NCI-H510A (cell line): ENCODE measurements at regions not wholly inside any gene's neighbourhood (a gene's known extent, or its start where the extent isn't known, plus 50 kb on each side); places are given as distances from the start of the nearest gene placed in this dataset.
"Not testable (repeated sequence)": the region's sequence is repeated elsewhere in the genome, so short reads cannot be mapped to it uniquely, and the experiment has no call there.

Experiments
- DNase-seq: peaks from one replicate; lab custom pipeline; 2025; lab: John Stamatoyannopoulos, UW

GRCh38 chr2:138389063-138389462, 112.5 kb upstream of the SPOPL start:
- DNase-seq, result no peak

DNA sequence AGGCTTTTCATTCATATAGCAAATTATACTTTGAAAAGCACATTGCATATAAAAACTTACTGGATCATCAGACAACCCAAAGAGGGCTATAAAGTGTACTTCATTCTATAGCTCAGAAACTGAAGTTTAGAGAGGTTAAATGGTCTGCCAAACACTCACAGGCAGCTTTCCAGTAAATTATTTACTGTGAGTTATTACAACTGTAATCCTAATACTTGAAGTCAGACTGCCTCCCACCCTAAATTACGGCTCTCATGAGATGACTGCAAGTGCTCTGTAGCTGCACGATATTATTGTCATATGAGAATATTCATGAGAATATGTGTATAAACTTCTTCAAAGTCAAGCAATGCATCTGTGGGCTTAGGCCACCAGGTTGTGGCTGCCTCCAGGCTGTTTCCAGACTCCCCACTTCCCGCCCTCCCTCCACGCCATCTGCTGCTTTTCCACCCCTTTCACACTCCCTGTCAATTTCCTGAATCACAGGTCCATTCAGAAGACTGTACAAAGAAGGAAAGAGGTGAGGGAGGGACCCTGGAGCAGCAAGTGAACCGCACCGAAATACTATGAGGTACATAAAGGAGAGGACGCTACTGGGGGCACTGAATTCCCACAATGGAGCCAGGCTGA, 111.1 kb upstream of the SPOPL start:
- DNase-seq, result no peak

- DNase-seq, result no peak
Measured at GRCh38 chr2:138391946-138392345, 109.6 kb upstream of the SPOPL start.

GRCh38 chr2:138395565-138396306, 105.8 kb upstream of the SPOPL start:
- DNase-seq, result no peak

GRCh38 chr2:138396843-138397242, 104.7 kb upstream of the SPOPL start:
- no peak for DNase-seq

DNA sequence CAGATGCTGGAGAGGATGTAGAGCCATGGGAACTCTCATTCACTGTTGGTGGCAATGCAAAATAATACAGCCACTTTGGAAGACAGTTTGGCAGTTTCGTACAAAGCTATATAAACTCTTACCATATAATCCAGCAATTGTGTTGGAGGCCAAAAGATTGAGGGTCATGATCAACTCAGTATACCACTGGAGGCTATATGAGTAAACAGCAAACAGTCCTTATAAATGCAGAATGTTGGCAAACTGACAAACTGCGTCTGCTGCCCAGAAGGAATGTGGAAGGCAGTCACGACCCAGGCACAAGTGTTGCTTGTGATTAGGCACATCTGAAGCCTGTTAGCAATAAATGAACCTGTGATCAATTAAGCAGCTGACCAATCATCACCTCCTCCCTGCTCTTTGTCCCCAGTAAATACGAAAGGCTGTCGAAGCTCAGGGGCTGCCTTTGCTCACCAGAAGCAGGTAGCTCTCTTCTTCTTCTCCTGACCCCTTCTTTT, 98.1 kb upstream of the SPOPL start:
- DNase-seq, result no peak

DNA sequence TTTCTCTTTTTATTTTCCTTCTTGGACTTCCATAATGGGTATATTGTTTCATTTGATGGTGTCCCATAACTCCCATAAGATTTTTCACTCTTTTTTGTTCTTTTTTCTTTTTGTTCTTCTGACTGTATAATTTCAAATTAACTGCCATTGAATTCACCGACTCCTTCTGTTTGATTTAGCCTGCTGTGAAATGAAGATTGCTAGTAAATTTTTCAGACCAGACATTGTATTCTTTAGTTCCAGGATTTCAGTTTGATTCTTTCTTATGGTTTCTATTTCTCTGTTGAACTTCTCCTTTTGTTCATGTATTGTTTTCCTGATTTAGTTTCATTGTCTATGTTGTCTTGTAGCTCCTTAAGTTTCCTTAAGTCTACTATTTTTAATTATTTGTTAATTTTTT, 87.6 kb upstream of the SPOPL start:
- no peak for DNase-seq

DNA sequence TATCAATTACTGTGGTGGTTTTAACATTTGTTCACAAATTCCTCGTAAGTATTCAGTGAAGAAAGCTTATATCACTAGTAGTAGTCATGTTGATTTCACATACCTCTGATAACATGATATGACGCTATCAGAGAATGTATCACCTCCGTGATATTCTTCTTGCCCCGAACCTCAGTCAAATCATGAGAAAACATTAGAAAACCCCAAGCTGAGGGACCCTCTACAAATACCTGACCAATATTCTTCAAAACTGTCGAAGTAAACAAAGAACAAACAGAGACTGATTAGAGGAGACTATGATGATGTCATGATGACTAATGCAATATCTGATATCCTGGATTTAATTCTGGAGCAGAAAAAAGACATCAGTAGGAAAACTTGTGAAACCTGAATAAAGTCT, 85.6 kb upstream of the SPOPL start:
- no peak for DNase-seq

DNA sequence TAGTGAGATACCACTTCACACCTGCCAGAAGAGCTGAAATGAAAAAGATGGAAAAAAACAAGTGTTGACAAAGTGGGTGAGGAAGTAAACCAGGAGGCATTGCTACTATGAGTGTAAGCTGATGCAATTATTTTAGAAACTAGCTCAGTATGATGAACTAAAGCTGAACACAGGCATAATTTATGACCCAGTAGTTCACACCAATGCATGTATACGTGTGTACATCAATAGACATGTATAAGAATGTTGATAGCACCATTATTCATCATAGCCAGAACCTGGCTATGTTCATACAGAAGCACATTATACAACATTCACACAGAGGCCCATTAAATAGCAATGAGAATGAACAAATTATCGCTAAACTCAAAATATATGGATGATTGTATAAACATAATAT, 83.1 kb upstream of the SPOPL start:
- DNase-seq, result no peak

DNA sequence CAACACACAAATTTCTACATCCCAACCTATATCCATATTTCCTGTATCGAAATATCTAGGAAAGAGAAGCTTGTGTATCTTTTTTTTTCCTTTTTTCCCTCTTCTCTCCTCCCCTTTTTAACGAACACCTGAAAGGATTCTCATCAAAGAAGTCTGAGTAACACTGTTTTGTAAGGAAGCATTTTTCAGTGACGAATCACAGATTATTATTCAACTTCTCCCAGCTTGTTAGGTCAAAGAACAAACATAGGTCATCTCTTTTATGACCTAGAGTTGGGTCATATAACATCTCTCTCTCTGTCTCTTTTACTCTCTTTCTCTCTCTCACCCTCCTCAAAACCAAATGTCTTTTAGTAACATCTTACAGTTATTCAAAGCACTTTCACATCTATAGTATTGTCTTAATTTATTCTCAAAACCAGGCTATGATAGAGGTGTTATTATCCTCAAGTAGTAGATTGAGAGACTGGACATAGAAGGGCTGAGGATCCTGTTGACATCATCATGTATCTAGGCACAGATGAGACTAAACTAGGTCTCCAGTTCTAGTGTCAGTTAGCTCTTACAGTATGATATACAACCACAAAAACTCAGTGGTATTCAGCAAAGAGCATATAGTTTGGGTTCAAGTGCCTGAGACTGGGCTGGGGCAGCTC, 80.1 kb upstream of the SPOPL start:
- no peak for DNase-seq

DNA sequence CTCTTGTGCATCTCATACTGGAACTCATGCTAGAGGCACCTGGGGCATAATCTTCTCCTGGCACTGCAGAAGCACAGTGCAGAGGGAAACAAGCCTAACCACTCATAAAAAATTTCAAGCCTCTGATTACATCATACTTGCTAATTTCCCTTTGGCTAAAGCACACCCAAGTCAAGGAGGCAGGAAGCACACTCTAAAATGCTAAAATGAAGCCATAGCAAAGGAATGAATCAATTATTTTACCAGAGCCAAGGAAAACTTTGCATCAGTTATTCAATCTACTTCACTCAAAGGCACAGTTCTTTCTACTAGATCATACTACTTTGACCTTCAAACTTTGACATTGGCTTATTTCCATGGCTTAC, 79.6 kb upstream of the SPOPL start:
- DNase-seq, result no peak

GRCh38 chr2:138423198-138423597, 78.4 kb upstream of the SPOPL start:
- DNase-seq, result no peak

GRCh38 chr2:138423745-138424144, 77.8 kb upstream of the SPOPL start:
- no peak for DNase-seq

- no peak for DNase-seq
Measured at GRCh38 chr2:138424436-138425140, 77.0 kb upstream of the SPOPL start.

DNA sequence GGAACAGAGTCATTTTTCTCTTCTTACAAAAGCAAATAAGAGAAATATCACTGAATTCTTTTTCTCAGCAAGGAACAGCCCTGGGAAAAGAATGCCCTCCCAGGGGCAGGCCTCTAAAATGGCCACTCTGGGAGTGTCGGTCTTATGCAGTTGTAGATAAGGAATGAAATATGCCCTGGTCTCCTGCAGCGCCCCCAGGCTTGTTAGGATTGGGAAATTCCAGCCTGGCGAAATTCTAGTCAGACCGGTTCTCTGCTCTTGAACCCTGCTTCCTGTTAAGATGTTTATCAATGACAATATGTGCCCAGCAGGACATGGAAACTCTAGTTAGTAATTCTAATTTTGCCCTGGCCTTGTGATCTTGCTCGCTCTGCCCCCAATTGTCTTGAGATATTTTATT, 75.5 kb upstream of the SPOPL start:
- DNase-seq, result not testable (repeated sequence)

GRCh38 chr2:138428710-138429440, 72.7 kb upstream of the SPOPL start:
- no peak for DNase-seq

GRCh38 chr2:138430181-138430580, 71.4 kb upstream of the SPOPL start:
- DNase-seq, result no peak

- no peak for DNase-seq
Measured at GRCh38 chr2:138432971-138433370, 68.6 kb upstream of the SPOPL start.

- DNase-seq, result no peak
Measured at GRCh38 chr2:138433995-138434951, 67.3 kb upstream of the SPOPL start.

- DNase-seq, result no peak
Measured at GRCh38 chr2:138435701-138436100, 65.9 kb upstream of the SPOPL start.

GRCh38 chr2:138439733-138440132, 61.8 kb upstream of the SPOPL start:
- no peak for DNase-seq
